Stimulated activated CD8-positive, alpha-beta memory T cell treated with anti-CD3 and anti-CD28 coated beads, Interleukin-12 subunit alpha, Interleukin-12 subunit beta, amount 100 ng/mL, for 24 hours (primary cell): ENCODE measurements at regions not wholly inside any gene's neighbourhood (a gene's known extent, or its start where the extent isn't known, plus 50 kb on each side); places are given as distances from the start of the nearest gene placed in this dataset.
"Not testable (repeated sequence)": the region's sequence is repeated elsewhere in the genome, so short reads cannot be mapped to it uniquely, and the experiment has no call there.

Experiments used
- DNase-seq: peaks from one replicate; pipeline ENCODE4 v3.0.0-alpha.2; 2020; ENCODE audit errors: extremely low read depth

GRCh38 chr10:123318516-123318915 is 164.3 kb downstream of the BUB3 start:
- no peak for DNase-seq

GRCh38 chr10:123320091-123320490 is 165.9 kb downstream of the BUB3 start:
- DNase-seq = no peak

- no peak for DNase-seq
These were observed 169.7 kb downstream of the BUB3 start for GRCh38 chr10:123323884-123324283.

- no peak for DNase-seq
These were observed 171.5 kb downstream of the BUB3 start for GRCh38 chr10:123325663-123326190.

- DNase-seq = no peak
These were observed 172.5 kb downstream of the BUB3 start for GRCh38 chr10:123326674-123327073.

GRCh38 chr10:123327450-123327849 is 173.2 kb downstream of the BUB3 start:
- DNase-seq = no peak

GRCh38 chr10:123327896-123328295 is 173.7 kb downstream of the BUB3 start:
- no peak for DNase-seq

- DNase-seq = no peak
These were observed 177.2 kb downstream of the BUB3 start for GRCh38 chr10:123331438-123331837.

- no peak for DNase-seq
These were observed 192.4 kb downstream of the BUB3 start for GRCh38 chr10:123346581-123346980.

GRCh38 chr10:123348691-123349572 is 194.7 kb downstream of the BUB3 start:
- DNase-seq = no peak

- no peak for DNase-seq
These were observed 197.5 kb downstream of the BUB3 start for GRCh38 chr10:123351715-123352114.

- no peak for DNase-seq
These were observed 200.3 kb downstream of the BUB3 start for GRCh38 chr10:123354521-123354920.

- DNase-seq = no peak
These were observed 201.7 kb downstream of the BUB3 start for GRCh38 chr10:123355748-123356481.

GRCh38 chr10:123356799-123357198 is 202.6 kb downstream of the BUB3 start:
- DNase-seq = no peak

- no peak for DNase-seq
These were observed 203.3 kb downstream of the BUB3 start for GRCh38 chr10:123357421-123357930.

GRCh38 chr10:123359539-123359938 is 205.3 kb downstream of the BUB3 start:
- no peak for DNase-seq

GRCh38 chr10:123361832-123362231 is 207.6 kb downstream of the BUB3 start:
- no peak for DNase-seq

- no peak for DNase-seq
These were observed 213.0 kb downstream of the BUB3 start for GRCh38 chr10:123367195-123367594.

GRCh38 chr10:123371626-123372025 is 217.4 kb downstream of the BUB3 start:
- DNase-seq = not testable (repeated sequence)

GRCh38 chr10:123373591-123373990 is 219.4 kb downstream of the BUB3 start:
- no peak for DNase-seq

- DNase-seq = no peak
These were observed 220.9 kb downstream of the BUB3 start for GRCh38 chr10:123375097-123375496.

GRCh38 chr10:123375738-123376137 is 221.5 kb downstream of the BUB3 start:
- DNase-seq = no peak

GRCh38 chr10:123377883-123378282 is 223.7 kb downstream of the BUB3 start:
- DNase-seq = no peak
